ENCODE measurements at regions not wholly inside any gene's neighbourhood (a gene's known extent, or its start where the extent isn't known, plus 50 kb on each side); places are given as distances from the start of the nearest gene placed in this dataset.

- TF ChIP-seq CTCF (IDR thresholded peaks at IDR 0.05) (no peak), POLR2A (IDR thresholded peaks at IDR 0.05; ENCODE audit: low read depth) (no peak), POLR2AphosphoS5 (IDR thresholded peaks at IDR 0.05) (no peak), EP300 (IDR thresholded peaks at IDR 0.05) (no peak)
Observed at GRCh38 chr4:108527723-108528122, 92.7 kb upstream of the RPL34 start.

Measured in esophagus muscularis mucosa (tissue), 4 donors.